Astrocyte (in vitro differentiated cells and primary cell): ENCODE measurements at regions not wholly inside any gene's neighbourhood (a gene's known extent, or its start where the extent isn't known, plus 50 kb on each side); places are given as distances from the start of the nearest gene placed in this dataset.
A peak's percentile ranks its signal among the peaks of the same experiment; 100 is the strongest.

Experiments
- DNase-seq: peaks from one replicate; pipeline ENCODE4 v3.0.0-alpha.2; 2010; ENCODE audit warnings: low read depth
- FAIRE-seq: peaks from 2 replicates; lab custom pipeline; 2011; peaks lifted over from hg19 to GRCh38; lab: Jason Lieb, UNC
- H2AFZ ChIP-seq: 2 replicates; pipeline ENCODE4 v1.6.0; 2012; ENCODE audit warnings: low read depth, low read length, inconsistent platforms
- H3K27ac ChIP-seq: 2 replicates; pipeline ENCODE4 v1.5.1; 2011; ENCODE audit warnings: low read depth, low read length, inconsistent platforms
- H3K27me3 ChIP-seq: 2 replicates; pipeline ENCODE4 v1.6.0; 2011; ENCODE audit warnings: low read length, inconsistent platforms; ENCODE audit not compliant: insufficient read depth
- H3K36me3 ChIP-seq: 2 replicates; pipeline ENCODE4 v1.5.1; 2011; ENCODE audit warnings: low read length, inconsistent platforms; ENCODE audit not compliant: insufficient read depth
- H3K4me1 ChIP-seq: 2 replicates; pipeline ENCODE4 v1.5.1; 2011; ENCODE audit warnings: low read length, inconsistent platforms; ENCODE audit not compliant: insufficient read depth
- H3K4me2 ChIP-seq: 2 replicates; pipeline ENCODE4 v1.6.0; 2012; ENCODE audit warnings: low read length, inconsistent platforms
- H3K4me3 ChIP-seq: 2 replicates; pipeline ENCODE4 v1.5.1; 2011; ENCODE audit warnings: low read depth, mild to moderate bottlenecking, low read length, inconsistent platforms; ENCODE audit not compliant: insufficient read depth
- H3K79me2 ChIP-seq: 2 replicates; pipeline ENCODE4 v1.6.0; 2012; ENCODE audit warnings: mild to moderate bottlenecking, low read length, inconsistent platforms; ENCODE audit not compliant: insufficient read depth
- H3K9ac ChIP-seq: 2 replicates; pipeline ENCODE4 v1.6.0; 2012; ENCODE audit warnings: mild to moderate bottlenecking, low read length, inconsistent platforms
- H3K9me3 ChIP-seq: 2 replicates; pipeline ENCODE4 v1.5.1; 2012; ENCODE audit warnings: low read depth, mild to moderate bottlenecking, low read length, inconsistent platforms; ENCODE audit not compliant: insufficient read depth
- H4K20me1 ChIP-seq: 2 replicates; pipeline ENCODE4 v1.6.0; 2012; ENCODE audit warnings: low read length, inconsistent platforms; ENCODE audit not compliant: insufficient read depth
- H3K27ac Mint-ChIP-seq: one replicate; pipeline ENCODE4 v1.8.0; 2021; ENCODE audit warnings: mild to moderate bottlenecking, mixed read lengths; ENCODE audit not compliant: unreplicated experiment
- H3K27me3 Mint-ChIP-seq: one replicate; pipeline ENCODE4 v1.8.0; 2021; ENCODE audit warnings: low read depth, mixed read lengths; ENCODE audit not compliant: unreplicated experiment
- H3K36me3 Mint-ChIP-seq: one replicate; pipeline ENCODE4 v1.8.0; 2021; ENCODE audit warnings: low read depth, mixed read lengths; ENCODE audit not compliant: unreplicated experiment
- H3K4me1 Mint-ChIP-seq: one replicate; pipeline ENCODE4 v1.8.0; 2021; ENCODE audit warnings: low read depth, mixed read lengths; ENCODE audit not compliant: unreplicated experiment
- H3K4me3 Mint-ChIP-seq: one replicate; pipeline ENCODE4 v1.8.0; 2021; ENCODE audit warnings: mild to moderate bottlenecking, moderate library complexity, mixed read lengths; ENCODE audit not compliant: unreplicated experiment
- H3K9me3 Mint-ChIP-seq: one replicate; pipeline ENCODE4 v1.8.0; 2021; ENCODE audit warnings: mild to moderate bottlenecking, mixed read lengths; ENCODE audit not compliant: unreplicated experiment
- EZH2 ChIP-seq: IDR thresholded peaks from 2 replicates; pipeline ENCODE4 v1.6.1; 2012; ENCODE audit warnings: mild to moderate bottlenecking, low read length, inconsistent platforms; ENCODE audit not compliant: insufficient read depth
- TF ChIP-seq, protein P1 (sequence below): IDR thresholded peaks from 2 replicates; pipeline ENCODE4 v1.5.1; 2011; ENCODE audit warnings: low read depth, mild to moderate bottlenecking, inconsistent platforms, low read length, moderate library complexity; ENCODE audit not compliant: insufficient read depth

DNA sequence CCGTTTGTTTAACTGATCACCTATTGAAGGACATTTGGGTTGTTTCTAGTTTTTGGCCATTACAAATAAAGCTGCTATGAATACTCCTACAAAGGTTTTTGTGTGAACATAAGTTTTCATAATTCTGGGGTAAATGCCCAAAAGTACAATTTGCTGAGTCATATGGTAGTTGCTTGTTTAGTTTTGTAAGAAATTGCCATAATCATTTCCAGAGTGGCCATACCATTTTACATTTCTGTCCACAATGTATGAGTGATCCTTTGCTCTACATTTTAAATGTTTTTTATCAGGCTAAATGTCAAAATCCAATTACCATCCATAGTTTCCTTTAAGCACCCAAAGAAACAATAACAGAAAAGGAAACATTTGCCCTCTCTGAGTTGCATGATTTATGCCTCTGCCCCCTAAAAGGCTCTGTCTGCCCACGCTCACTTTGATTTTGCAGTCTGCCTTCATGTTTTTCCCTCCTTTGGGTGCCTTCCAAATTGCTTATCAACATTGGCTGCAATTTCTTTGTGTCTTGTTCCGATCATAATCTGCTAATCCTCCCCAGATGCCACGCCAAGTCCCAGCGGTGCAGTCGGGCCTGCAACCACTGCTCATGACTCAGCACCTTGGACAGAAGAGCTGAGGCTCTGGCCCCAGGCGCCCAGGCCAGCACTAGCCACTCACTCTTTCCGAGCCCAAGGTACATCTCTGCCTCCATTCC lies 339.2 kb downstream of the PIK3R1 start:
- Mint-ChIP-seq H3K4me1 (peaks cover 7% of the 10 kb centered on the region), H3K27ac (no peak overlapping the region), H3K4me3 (no peak overlapping the region), H3K27me3 (no peaks in the 10 kb centered on the region), H3K9me3 (peaks cover 3% of the 10 kb centered on the region), H3K36me3 (no peaks in the 10 kb centered on the region)
- no peaks in the 10 kb centered on the region for H3K27me3 ChIP-seq
- DNase-seq (peak; percentile 83), FAIRE-seq (peak; percentile 83)
- no peak for TF ChIP-seq EZH2
- TF ChIP-seq, protein P1, sequence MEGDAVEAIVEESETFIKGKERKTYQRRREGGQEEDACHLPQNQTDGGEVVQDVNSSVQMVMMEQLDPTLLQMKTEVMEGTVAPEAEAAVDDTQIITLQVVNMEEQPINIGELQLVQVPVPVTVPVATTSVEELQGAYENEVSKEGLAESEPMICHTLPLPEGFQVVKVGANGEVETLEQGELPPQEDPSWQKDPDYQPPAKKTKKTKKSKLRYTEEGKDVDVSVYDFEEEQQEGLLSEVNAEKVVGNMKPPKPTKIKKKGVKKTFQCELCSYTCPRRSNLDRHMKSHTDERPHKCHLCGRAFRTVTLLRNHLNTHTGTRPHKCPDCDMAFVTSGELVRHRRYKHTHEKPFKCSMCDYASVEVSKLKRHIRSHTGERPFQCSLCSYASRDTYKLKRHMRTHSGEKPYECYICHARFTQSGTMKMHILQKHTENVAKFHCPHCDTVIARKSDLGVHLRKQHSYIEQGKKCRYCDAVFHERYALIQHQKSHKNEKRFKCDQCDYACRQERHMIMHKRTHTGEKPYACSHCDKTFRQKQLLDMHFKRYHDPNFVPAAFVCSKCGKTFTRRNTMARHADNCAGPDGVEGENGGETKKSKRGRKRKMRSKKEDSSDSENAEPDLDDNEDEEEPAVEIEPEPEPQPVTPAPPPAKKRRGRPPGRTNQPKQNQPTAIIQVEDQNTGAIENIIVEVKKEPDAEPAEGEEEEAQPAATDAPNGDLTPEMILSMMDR = no peak
- no peak overlapping the region for H3K4me3 ChIP-seq
- H3K36me3 ChIP-seq = no peaks in the 10 kb centered on the region
- H3K27ac ChIP-seq = no peak overlapping the region
- H3K4me1 ChIP-seq = no peaks in the 10 kb centered on the region
- no peaks in the 10 kb centered on the region for H3K79me2 ChIP-seq
- H3K4me2 ChIP-seq = no peak overlapping the region
- no peaks in the 10 kb centered on the region for H3K9me3 ChIP-seq
- no peak overlapping the region for H2AFZ ChIP-seq
- no peak overlapping the region for H3K9ac ChIP-seq
- no peaks in the 10 kb centered on the region for H4K20me1 ChIP-seq

DNA sequence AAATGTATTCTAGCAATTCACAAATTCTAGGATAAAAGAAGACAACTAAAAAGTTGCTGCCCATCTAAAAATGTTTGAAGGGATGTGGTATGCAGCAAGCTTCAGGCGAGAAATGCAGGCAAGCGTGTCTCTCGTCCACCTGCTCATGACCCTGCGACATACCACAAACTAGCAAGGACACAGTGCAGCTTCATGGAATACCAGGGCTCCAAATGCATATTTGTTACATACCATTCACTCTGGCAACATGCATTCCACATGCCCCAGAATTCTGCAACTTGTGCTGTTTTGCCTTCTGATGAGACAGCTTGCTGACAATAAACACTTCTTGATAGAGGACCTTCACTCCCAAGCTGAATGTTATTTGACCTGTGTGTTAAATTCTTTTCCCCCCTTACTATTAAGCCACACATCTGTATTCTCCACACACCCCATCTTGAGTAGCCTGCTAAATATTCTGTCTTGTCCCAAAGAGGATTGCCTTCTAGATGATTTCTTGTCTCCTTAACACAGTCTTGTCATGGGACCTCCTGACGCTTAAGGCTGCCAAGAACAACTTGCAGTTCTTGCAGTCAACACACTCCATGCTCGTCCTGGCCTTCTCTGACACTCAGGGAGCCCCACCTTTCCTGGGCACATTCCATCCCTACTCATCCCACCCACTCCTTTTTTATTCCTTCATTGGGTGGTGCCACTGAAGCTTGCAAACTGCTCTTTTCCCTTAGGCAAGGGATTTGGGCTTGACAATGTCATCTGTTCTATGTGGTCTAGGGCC lies 340.5 kb downstream of the PIK3R1 start:
- no peak overlapping the region for H3K27ac ChIP-seq
- no peak overlapping the region for H2AFZ ChIP-seq
- H3K27me3 ChIP-seq = no peaks in the 10 kb centered on the region
- no peaks in the 10 kb centered on the region for H3K79me2 ChIP-seq
- TF ChIP-seq, protein P1 = no peak
- no peak for TF ChIP-seq EZH2
- Mint-ChIP-seq H3K9me3 (peaks cover 3% of the 10 kb centered on the region), H3K36me3 (no peaks in the 10 kb centered on the region), H3K4me1 (peaks cover 5% of the 10 kb centered on the region), H3K27ac (peak overlapping the region; percentile 20), H3K4me3 (no peak overlapping the region), H3K27me3 (no peaks in the 10 kb centered on the region)
- H3K9me3 ChIP-seq = no peaks in the 10 kb centered on the region
- no peaks in the 10 kb centered on the region for H3K4me1 ChIP-seq
- no peak for DNase-seq
- H3K9ac ChIP-seq = no peak overlapping the region
- H3K4me3 ChIP-seq = no peak overlapping the region
- no peaks in the 10 kb centered on the region for H4K20me1 ChIP-seq
- H3K36me3 ChIP-seq = no peaks in the 10 kb centered on the region
- FAIRE-seq = no peak
- H3K4me2 ChIP-seq = peak overlapping the region; percentile 7
